OCI-LY1 (cell line): ENCODE measurements at regions not wholly inside any gene's neighbourhood (a gene's known extent, or its start where the extent isn't known, plus 50 kb on each side); places are given as distances from the start of the nearest gene placed in this dataset.

Experiments used
- CTCF ChIP-seq: fragments of 200-600 bp; sonication (generic), shearing (Covaris generic); IDR thresholded peaks from 2 replicates; pipeline ENCODE4 v1.5.1; 2017; ENCODE audit warnings: mild to moderate bottlenecking, antibody characterized with exemption, low read length, moderate library complexity, mixed read lengths
- EZH2 ChIP-seq: fragments of 200-600 bp; sonication (generic), shearing (Covaris generic); IDR thresholded peaks from 2 replicates; pipeline ENCODE4 v1.8.0; 2017; ENCODE audit warnings: borderline replicate concordance, mixed run types, mild to moderate bottlenecking, antibody characterized with exemption, low read length, moderate library complexity, mixed read lengths

- no peak for TF ChIP-seq CTCF
- TF ChIP-seq EZH2: no peak
Observed at GRCh38 chr2:71908798-71909197, 238.9 kb downstream of the CYP26B1 start.
